Panc1 (cell line): ENCODE measurements at regions not wholly inside any gene's neighbourhood (a gene's known extent, or its start where the extent isn't known, plus 50 kb on each side); places are given as distances from the start of the nearest gene placed in this dataset.

Source experiments
- ATAC-seq: fragments of 200-7000 bp; cut with Tn5 transposase; 2 replicates; pipeline ENCODE4 v1.9.1; 2020; ENCODE audit warnings: mild to moderate bottlenecking, moderate library complexity
- BruUV-seq: library from RNA; stranded (reverse); fragments of 400-500 nt; replicated peaks from 2 replicates; lab custom pipeline; 2021; lab: Mats Ljungman, UMichigan
- CTCF ChIA-PET: fragments of 300-600 bp; sonication (Branson Sonifier 250); formaldehyde crosslinking; loops from one replicate; lab custom pipeline; 2022; ENCODE audit warnings: antibody characterized with exemption; lab: Charles Lee
- POLR2A ChIA-PET: fragments of 300-600 bp; sonication (Branson Sonifier 250); formaldehyde crosslinking; loops from one replicate; lab custom pipeline; 2022; ENCODE audit warnings: antibody characterized with exemption; lab: Charles Lee
- DNase-seq: peaks from one replicate; pipeline ENCODE4 v3.0.0-alpha.2; 2010; ENCODE audit warnings: low read depth, low spot score
- H3K27ac ChIP-seq: 2 replicates; pipeline ENCODE4 v1.5.1; 2011; ENCODE audit warnings: mild to moderate bottlenecking, low read length, inconsistent platforms
- H3K27me3 ChIP-seq: fragments of 200-500 bp; sonication (Bioruptor generic); 2 replicates; pipeline ENCODE4 v1.6.0; 2014; ENCODE audit warnings: low read length, inconsistent platforms; ENCODE audit not compliant: control insufficient read depth, insufficient read depth
- H3K36me3 ChIP-seq: fragments of 200-500 bp; sonication (Bioruptor generic); 2 replicates; pipeline ENCODE4 v1.5.1; 2014; ENCODE audit warnings: inconsistent platforms, mild to moderate bottlenecking, low read length, moderate library complexity; ENCODE audit not compliant: control insufficient read depth, insufficient read depth
- H3K4me1 ChIP-seq: 2 replicates; pipeline ENCODE4 v1.5.1; 2011; ENCODE audit warnings: inconsistent platforms, mild to moderate bottlenecking, low read length, moderate library complexity; ENCODE audit not compliant: control insufficient read depth, insufficient read depth
- H3K4me3 ChIP-seq, 2 experiments: 2 replicates each; pipeline ENCODE4 v1.5.1; 2011 to 2012; ENCODE audit warnings: low read depth in 2 of 2, low read length in 2 of 2, mild to moderate bottlenecking in 2 of 2, inconsistent platforms in 1 of 2, moderate library complexity in 1 of 2
- H3K9me3 ChIP-seq: fragments of 200-500 bp; sonication (Bioruptor generic); 2 replicates; pipeline ENCODE4 v1.5.1; 2014; ENCODE audit warnings: low read depth, mild to moderate bottlenecking, inconsistent platforms, low read length, moderate library complexity; ENCODE audit not compliant: control insufficient read depth, insufficient read depth
- CTCF ChIP-seq: fragments of 450-650 bp; IDR thresholded peaks from 2 replicates; pipeline ENCODE4 v1.5.1; 2017; ENCODE audit warnings: mild to moderate bottlenecking
- POLR2AphosphoS5 ChIP-seq: IDR thresholded peaks from 2 replicates; pipeline ENCODE4 v1.6.1; 2012; ENCODE audit warnings: mild to moderate bottlenecking, low read depth, low read length, moderate library complexity
- REST ChIP-seq, 2 experiments: IDR thresholded peaks; 2 replicates each; pipeline ENCODE4 v1.6.1; 2011 to 2012; ENCODE audit warnings: low read depth in 2 of 2, control low read depth in 1 of 2, low read length in 1 of 2, mild to moderate bottlenecking in 1 of 2, moderate library complexity in 1 of 2; ENCODE audit not compliant: insufficient read depth in 1 of 2
- SIN3A ChIP-seq: IDR thresholded peaks from 2 replicates; pipeline ENCODE4 v1.6.1; 2012; ENCODE audit warnings: low read depth, mild to moderate bottlenecking, low read length, moderate library complexity, borderline replicate concordance; ENCODE audit not compliant: insufficient read depth
- TCF7L2 ChIP-seq: IDR thresholded peaks from 2 replicates; pipeline ENCODE4 v1.6.1; 2011; ENCODE audit warnings: mild to moderate bottlenecking, low read depth, low read length, inconsistent platforms
- in situ Hi-C: cut with HindIII; loops from 2 replicates; pipeline ENCODE4 v1.10.0; 2016; ENCODE audit warnings: low sequenced_read_pairs, low pct_unique_long_range_greater_than_20kb
- intact Hi-C: fragments of 100-400 bp; cut with micrococcal nuclease; formaldehyde crosslinking; loops from one replicate; pipeline ENCODE4 v1.10.0; 2022; ENCODE audit not compliant: unreplicated experiment

- H3K27ac ChIP-seq, result no peak overlapping the region
- H3K36me3 ChIP-seq, result no peaks in the 10 kb centered on the region
- ATAC-seq (no peak), DNase-seq (no peak)
- intact Hi-C loops (no loop called here), in situ Hi-C loops (no loop called here)
- H3K4me3 ChIP-seq, result no peak overlapping the region
- BruUV-seq, result no TSS peak
- no peaks in the 10 kb centered on the region for H3K27me3 ChIP-seq
- H3K9me3 ChIP-seq, result no peaks in the 10 kb centered on the region
- CTCF ChIA-PET, result no interaction called here
- H3K4me1 ChIP-seq, result no peaks in the 10 kb centered on the region
- no peak for TF ChIP-seq SIN3A
- TF ChIP-seq REST (IDR thresholded peaks at IDR 0.05; ENCODE audit: insufficient read depth in 1 of 2, low read depth in 2 of 2, low read length in 1 of 2), result no peak
- no peak for TF ChIP-seq CTCF
- no peak for TF ChIP-seq POLR2AphosphoS5
- no peak for TF ChIP-seq TCF7L2
- POLR2A ChIA-PET, result no interaction called here
These were observed 568.0 kb downstream of the MTRR start for GRCh38 chr5:8436924-8437323.

- intact Hi-C loops (no loop called here), in situ Hi-C loops (no loop called here)
- Histone ChIP-seq H3K9me3 (no peaks in the 10 kb centered on the region), H3K36me3 (no peaks in the 10 kb centered on the region), H3K4me1 (no peaks in the 10 kb centered on the region), H3K27ac (no peak overlapping the region), H3K27me3 (no peaks in the 10 kb centered on the region), H3K4me3 (no peak overlapping the region)
- DNase-seq, result no peak
- no TSS peak for BruUV-seq
- no peak for ATAC-seq
- ChIA-PET POLR2A (no interaction called here), CTCF (no interaction called here)
- TF ChIP-seq SIN3A (no peak), TCF7L2 (no peak), CTCF (no peak), REST (IDR thresholded peaks at IDR 0.05; ENCODE audit: insufficient read depth in 1 of 2, low read depth in 2 of 2, low read length in 1 of 2) (no peak), POLR2AphosphoS5 (no peak)
These were observed 576.2 kb downstream of the MTRR start for GRCh38 chr5:8445139-8445538.
